ENCODE measurements at regions not wholly inside any gene's neighbourhood (a gene's known extent, or its start where the extent isn't known, plus 50 kb on each side); places are given as distances from the start of the nearest gene placed in this dataset.

DNA sequence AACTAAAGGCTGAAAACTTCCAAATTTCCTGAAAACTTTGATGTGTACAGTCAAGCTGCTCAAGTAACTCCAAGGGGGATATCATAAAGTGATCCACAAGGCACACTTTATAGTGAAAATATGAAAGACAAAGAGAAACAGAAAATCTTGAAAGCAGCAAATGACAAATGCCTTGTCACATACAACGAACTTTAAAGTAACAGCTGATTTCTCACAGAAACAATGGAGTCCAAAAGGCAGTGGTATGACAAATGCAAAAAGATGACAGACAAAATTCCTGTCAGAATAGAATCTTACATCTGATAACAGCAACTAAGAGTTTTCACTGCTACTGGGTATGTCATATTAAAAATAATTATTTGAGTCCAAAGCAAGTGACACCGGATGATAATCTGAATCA lies 1602.3 kb upstream of the PRR20A start:
- TF ChIP-seq, protein P1, sequence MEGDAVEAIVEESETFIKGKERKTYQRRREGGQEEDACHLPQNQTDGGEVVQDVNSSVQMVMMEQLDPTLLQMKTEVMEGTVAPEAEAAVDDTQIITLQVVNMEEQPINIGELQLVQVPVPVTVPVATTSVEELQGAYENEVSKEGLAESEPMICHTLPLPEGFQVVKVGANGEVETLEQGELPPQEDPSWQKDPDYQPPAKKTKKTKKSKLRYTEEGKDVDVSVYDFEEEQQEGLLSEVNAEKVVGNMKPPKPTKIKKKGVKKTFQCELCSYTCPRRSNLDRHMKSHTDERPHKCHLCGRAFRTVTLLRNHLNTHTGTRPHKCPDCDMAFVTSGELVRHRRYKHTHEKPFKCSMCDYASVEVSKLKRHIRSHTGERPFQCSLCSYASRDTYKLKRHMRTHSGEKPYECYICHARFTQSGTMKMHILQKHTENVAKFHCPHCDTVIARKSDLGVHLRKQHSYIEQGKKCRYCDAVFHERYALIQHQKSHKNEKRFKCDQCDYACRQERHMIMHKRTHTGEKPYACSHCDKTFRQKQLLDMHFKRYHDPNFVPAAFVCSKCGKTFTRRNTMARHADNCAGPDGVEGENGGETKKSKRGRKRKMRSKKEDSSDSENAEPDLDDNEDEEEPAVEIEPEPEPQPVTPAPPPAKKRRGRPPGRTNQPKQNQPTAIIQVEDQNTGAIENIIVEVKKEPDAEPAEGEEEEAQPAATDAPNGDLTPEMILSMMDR (IDR thresholded peaks at IDR 0.05) = no peak
- no peak for TF ChIP-seq POLR2A (IDR thresholded peaks at IDR 0.05)
